Vagina (tissue), 2 donors: ENCODE measurements at regions not wholly inside any gene's neighbourhood (a gene's known extent, or its start where the extent isn't known, plus 50 kb on each side); places are given as distances from the start of the nearest gene placed in this dataset.

Source experiments
- DNase-seq, 2 donors: peaks; one replicate each; pipeline ENCODE4 v3.0.0-alpha.2; 2017; ENCODE audit errors: extremely low spot score in 2 of 2
- H3K27ac ChIP-seq: fragments of 200-600 bp; sonication (generic); one replicate; pipeline ENCODE4 v1.5.1; 2019
- H3K27me3 ChIP-seq: fragments of 200-600 bp; sonication (generic); one replicate; pipeline ENCODE4 v1.5.1; 2019
- H3K36me3 ChIP-seq, 2 donors: fragments of 200-600 bp; sonication (generic); one replicate each; pipeline ENCODE4 v1.5.1; 2017 to 2019
- H3K4me1 ChIP-seq: fragments of 200-600 bp; sonication (generic); one replicate; pipeline ENCODE4 v1.5.1; 2019
- H3K4me3 ChIP-seq, 2 donors: fragments of 200-600 bp; sonication (generic); 1 replicate in 1 of 2; 2 replicates in 1 of 2; pipeline ENCODE4 v1.5.1; 2016 to 2019
- H3K9me3 ChIP-seq: fragments of 200-600 bp; sonication (generic); one replicate; pipeline ENCODE4 v1.5.1; 2019
- CTCF ChIP-seq, 3 experiments: fragments of 450-650 bp in 2 of 3; fragments of 200-600 bp in 1 of 3; sonication (generic) in 1 of 3; IDR thresholded peaks; one replicate each; pipeline ENCODE4 v1.5.1; 2017 to 2019; ENCODE audit warnings: antibody characterized with exemption in 3 of 3, mild to moderate bottlenecking in 2 of 3, moderate library complexity in 2 of 3
- POLR2A ChIP-seq, 2 donors: fragments of 450-650 bp; IDR thresholded peaks; one replicate each; pipeline ENCODE4 v1.6.1; 2017; ENCODE audit warnings: antibody characterized with exemption in 2 of 2, mild to moderate bottlenecking in 2 of 2, moderate library complexity in 2 of 2
- POLR2AphosphoS5 ChIP-seq, 2 donors: sonication (generic); formaldehyde crosslinking; IDR thresholded peaks; one replicate each; pipeline ENCODE4 v1.9.0; 2017; ENCODE audit warnings: antibody characterized with exemption in 2 of 2, mild to moderate bottlenecking in 2 of 2, low read depth in 1 of 2; ENCODE audit not compliant: insufficient read depth in 1 of 2
- intact Hi-C: fragments of 100-400 bp; cut with DNase I; formaldehyde crosslinking; loops from one replicate; pipeline ENCODE4 v1.15.1; 2023

DNA sequence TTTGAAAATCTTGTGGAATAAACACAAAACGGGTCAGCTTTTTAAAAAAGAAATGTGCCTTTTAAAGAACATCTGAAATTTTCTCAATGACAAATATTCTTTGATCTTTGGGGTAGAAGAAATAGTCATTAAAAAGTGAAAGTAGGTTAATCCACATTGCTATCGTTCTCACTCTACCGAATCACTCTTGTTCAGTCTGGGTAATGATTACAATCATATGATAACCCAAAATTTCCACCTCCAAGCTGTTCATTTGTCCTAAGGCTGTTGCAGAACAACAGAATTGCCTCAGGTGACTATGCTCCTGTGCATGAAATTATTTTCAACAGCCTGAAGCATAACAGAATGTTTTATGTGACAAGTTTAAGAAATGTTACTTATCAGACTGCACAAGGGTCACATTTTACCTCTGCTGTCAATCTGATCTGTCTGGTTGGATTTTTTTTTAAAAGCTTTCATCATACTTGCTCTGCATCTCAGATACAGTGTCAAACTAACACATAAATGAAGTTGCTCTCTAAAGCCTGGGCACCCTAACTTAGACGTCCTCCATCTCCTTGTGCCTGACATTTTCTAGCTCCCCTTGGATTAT lies 227.3 kb downstream of the LURAP1L start:
- Histone ChIP-seq H3K27ac (no peak overlapping the region), H3K36me3 (no peaks in the 10 kb centered on the region), H3K4me1 (no peaks in the 10 kb centered on the region), H3K27me3 (no peaks in the 10 kb centered on the region), H3K9me3 (no peaks in the 10 kb centered on the region), H3K4me3 (no peak overlapping the region)
- intact Hi-C loops: no loop called here
- no peak for DNase-seq
- TF ChIP-seq POLR2A (IDR thresholded peaks at IDR 0.05) (no peak), POLR2AphosphoS5 (IDR thresholded peaks at IDR 0.05; ENCODE audit: insufficient read depth in 1 of 2, low read depth in 1 of 2) (no peak), CTCF (IDR thresholded peaks at IDR 0.05) (no peak)

DNA sequence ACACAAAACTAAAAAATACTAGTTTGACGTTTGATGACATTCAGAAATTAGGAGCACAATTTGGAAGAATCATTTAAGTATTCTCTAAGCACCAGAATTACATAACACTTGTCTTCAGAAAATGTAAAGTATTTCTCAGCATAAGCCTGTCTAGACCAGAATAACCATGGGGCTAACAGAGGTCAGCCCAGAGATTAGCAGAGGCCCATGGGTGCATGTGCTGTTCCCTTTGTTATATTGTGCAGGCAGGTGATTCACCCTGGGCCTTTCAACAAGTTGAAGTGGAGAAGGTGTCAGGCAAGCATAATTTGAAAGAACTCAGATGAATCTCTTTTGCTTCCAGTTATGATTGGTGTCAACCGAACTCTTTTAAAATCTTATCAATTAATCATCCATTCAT lies 227.9 kb downstream of the LURAP1L start:
- no peaks in the 10 kb centered on the region for H3K9me3 ChIP-seq
- no peak overlapping the region for H3K27ac ChIP-seq
- no peaks in the 10 kb centered on the region for H3K27me3 ChIP-seq
- no peak for DNase-seq
- intact Hi-C loops: no loop called here
- TF ChIP-seq POLR2A (IDR thresholded peaks at IDR 0.05): no peak
- no peak for TF ChIP-seq POLR2AphosphoS5 (IDR thresholded peaks at IDR 0.05; ENCODE audit: insufficient read depth in 1 of 2, low read depth in 1 of 2)
- no peak for TF ChIP-seq CTCF (IDR thresholded peaks at IDR 0.05)
- H3K4me3 ChIP-seq: no peak overlapping the region
- no peaks in the 10 kb centered on the region for H3K36me3 ChIP-seq
- no peaks in the 10 kb centered on the region for H3K4me1 ChIP-seq

GRCh38 chr9:13009871-13010270 lies 235.1 kb downstream of the LURAP1L start:
- Histone ChIP-seq H3K9me3 (no peaks in the 10 kb centered on the region), H3K27ac (no peak overlapping the region), H3K4me1 (no peaks in the 10 kb centered on the region), H3K4me3 (no peak overlapping the region), H3K36me3 (no peaks in the 10 kb centered on the region), H3K27me3 (no peaks in the 10 kb centered on the region)
- TF ChIP-seq POLR2A (IDR thresholded peaks at IDR 0.05): no peak
- TF ChIP-seq CTCF (IDR thresholded peaks at IDR 0.05): no peak
- TF ChIP-seq POLR2AphosphoS5 (IDR thresholded peaks at IDR 0.05; ENCODE audit: insufficient read depth in 1 of 2, low read depth in 1 of 2): no peak
- intact Hi-C loops: no loop called here
- DNase-seq: no peak

- Histone ChIP-seq H3K4me1 (no peaks in the 10 kb centered on the region), H3K4me3 (no peak overlapping the region)
- TF ChIP-seq POLR2A (IDR thresholded peaks at IDR 0.05): no peak
- TF ChIP-seq POLR2AphosphoS5 (IDR thresholded peaks at IDR 0.05; ENCODE audit: insufficient read depth in 1 of 2, low read depth in 1 of 2): no peak
- TF ChIP-seq CTCF (IDR thresholded peaks at IDR 0.05): no peak
These were observed 239.4 kb downstream of the LURAP1L start for GRCh38 chr9:13013991-13014883.

DNA sequence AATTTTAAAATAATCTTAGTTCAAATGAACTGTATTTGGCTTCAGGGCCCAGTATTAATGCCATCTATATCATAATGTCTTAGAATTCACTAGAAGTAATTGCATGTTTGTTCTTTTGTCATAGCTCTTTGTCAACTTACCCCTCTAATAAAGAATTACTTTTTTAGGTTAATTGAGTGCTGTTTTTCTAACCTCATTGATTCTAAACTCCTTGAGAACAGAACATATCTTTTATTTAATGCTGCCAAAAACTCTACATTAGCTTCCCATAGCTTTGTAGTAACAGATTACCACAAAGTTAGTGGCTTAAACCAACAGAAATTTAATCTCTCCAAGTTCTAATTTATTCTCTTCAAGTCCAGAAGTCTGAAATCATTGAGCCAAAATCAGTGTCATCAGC lies 242.4 kb downstream of the LURAP1L start:
- no peaks in the 10 kb centered on the region for H3K36me3 ChIP-seq

More at GRCh38 chr9:13013991-13014883, 239.4 kb downstream of the LURAP1L start:
- intact Hi-C loops: no loop called here
- H3K36me3 ChIP-seq: no peaks in the 10 kb centered on the region
- no peaks in the 10 kb centered on the region for H3K27me3 ChIP-seq
- H3K27ac ChIP-seq: no peak overlapping the region
- no peak for DNase-seq
- no peaks in the 10 kb centered on the region for H3K9me3 ChIP-seq

More for the DNA sequence above, 242.4 kb downstream of the LURAP1L start:
- H3K27ac ChIP-seq: no peak overlapping the region
- H3K4me1 ChIP-seq: peaks cover 8% of the 10 kb centered on the region
- no peaks in the 10 kb centered on the region for H3K9me3 ChIP-seq
- no peaks in the 10 kb centered on the region for H3K27me3 ChIP-seq
- no peak overlapping the region for H3K4me3 ChIP-seq
- DNase-seq: no peak
- no peak for TF ChIP-seq POLR2AphosphoS5 (IDR thresholded peaks at IDR 0.05; ENCODE audit: insufficient read depth in 1 of 2, low read depth in 1 of 2)
- TF ChIP-seq POLR2A (IDR thresholded peaks at IDR 0.05): no peak
- intact Hi-C loops: no loop called here
